Endothelial cell (in vitro differentiated cells): ENCODE measurements at regions not wholly inside any gene's neighbourhood (a gene's known extent, or its start where the extent isn't known, plus 50 kb on each side); places are given as distances from the start of the nearest gene placed in this dataset.

Experiments used
- DNase-seq: peaks from one replicate; pipeline ENCODE4 v3.0.0; 2021; ENCODE audit warnings: low spot score
- H3K27ac Mint-ChIP-seq: one replicate; pipeline ENCODE4 v1.8.0; 2021; ENCODE audit warnings: mixed read lengths, inconsistent platforms; ENCODE audit not compliant: unreplicated experiment
- H3K27me3 Mint-ChIP-seq: one replicate; pipeline ENCODE4 v1.8.0; 2021; ENCODE audit warnings: mild to moderate bottlenecking, moderate library complexity, mixed read lengths, inconsistent platforms; ENCODE audit not compliant: unreplicated experiment
- H3K36me3 Mint-ChIP-seq: one replicate; pipeline ENCODE4 v1.8.0; 2021; ENCODE audit warnings: mild to moderate bottlenecking, low read depth, mixed read lengths, inconsistent platforms; ENCODE audit not compliant: unreplicated experiment
- H3K4me1 Mint-ChIP-seq: one replicate; pipeline ENCODE4 v1.8.0; 2021; ENCODE audit warnings: mild to moderate bottlenecking, mixed read lengths, inconsistent platforms; ENCODE audit not compliant: unreplicated experiment
- H3K4me3 Mint-ChIP-seq: one replicate; pipeline ENCODE4 v1.8.0; 2021; ENCODE audit warnings: mild to moderate bottlenecking, mixed read lengths, inconsistent platforms; ENCODE audit not compliant: unreplicated experiment
- H3K9me3 Mint-ChIP-seq: one replicate; pipeline ENCODE4 v1.8.0; 2021; ENCODE audit warnings: mixed read lengths, inconsistent platforms; ENCODE audit not compliant: unreplicated experiment
- CTCF ChIP-seq: fragments of 200-600 bp; sonication (generic); IDR thresholded peaks from one replicate; pipeline ENCODE4 v1.5.0; 2021; ENCODE audit warnings: antibody characterized with exemption; ENCODE audit not compliant: unreplicated experiment

- no peak for TF ChIP-seq CTCF
- Mint-ChIP-seq H3K27ac (no peak overlapping the region), H3K4me3 (no peak overlapping the region), H3K36me3 (peaks cover 14% of the 10 kb centered on the region), H3K27me3 (peaks cover 4% of the 10 kb centered on the region), H3K4me1 (no peaks in the 10 kb centered on the region), H3K9me3 (peaks cover 10% of the 10 kb centered on the region)
- no peak for DNase-seq
Measured at GRCh38 chr2:84102274-84102673, 356.8 kb downstream of the SUCLG1 start.

- Mint-ChIP-seq H3K9me3 (peaks cover 4% of the 10 kb centered on the region), H3K27ac (no peak overlapping the region), H3K36me3 (no peaks in the 10 kb centered on the region), H3K4me1 (no peaks in the 10 kb centered on the region), H3K27me3 (peaks cover 4% of the 10 kb centered on the region), H3K4me3 (no peak overlapping the region)
- TF ChIP-seq CTCF = no peak
- no peak for DNase-seq
Measured at GRCh38 chr2:84088656-84089055, 370.4 kb downstream of the SUCLG1 start.

DNA sequence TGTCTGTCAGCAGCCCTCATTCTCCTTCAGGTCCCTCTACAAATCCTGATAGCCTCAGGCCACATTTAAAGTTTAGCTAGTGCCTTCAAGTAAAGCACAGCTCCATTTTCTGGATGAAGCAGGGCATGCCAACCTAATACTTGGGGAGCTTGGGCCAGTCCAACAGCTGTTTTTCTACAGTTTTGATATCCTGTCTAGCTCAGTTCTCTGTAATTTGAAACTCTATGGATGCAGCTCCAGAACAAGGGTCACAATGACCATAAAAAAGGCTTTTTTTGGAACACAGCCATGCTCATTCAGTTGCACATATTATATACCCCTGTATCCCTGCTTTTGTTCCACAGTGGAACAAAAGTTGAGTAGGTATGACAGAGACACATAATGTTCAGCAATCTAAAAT is 373.5 kb downstream of the SUCLG1 start:
- no peaks in the 10 kb centered on the region for H3K4me1 Mint-ChIP-seq
- H3K27ac Mint-ChIP-seq = no peak overlapping the region
- H3K36me3 Mint-ChIP-seq = no peaks in the 10 kb centered on the region
- peaks cover 4% of the 10 kb centered on the region for H3K27me3 Mint-ChIP-seq
- DNase-seq = no peak
- no peak for TF ChIP-seq CTCF
- no peaks in the 10 kb centered on the region for H3K9me3 Mint-ChIP-seq
- no peak overlapping the region for H3K4me3 Mint-ChIP-seq

GRCh38 chr2:84084856-84085255 is 374.2 kb downstream of the SUCLG1 start:
- no peaks in the 10 kb centered on the region for H3K36me3 Mint-ChIP-seq
- H3K9me3 Mint-ChIP-seq = no peaks in the 10 kb centered on the region
- no peaks in the 10 kb centered on the region for H3K4me1 Mint-ChIP-seq
- TF ChIP-seq CTCF = no peak
- H3K27ac Mint-ChIP-seq = no peak overlapping the region
- no peaks in the 10 kb centered on the region for H3K27me3 Mint-ChIP-seq
- DNase-seq = no peak
- no peak overlapping the region for H3K4me3 Mint-ChIP-seq

- no peaks in the 10 kb centered on the region for H3K36me3 Mint-ChIP-seq
- no peaks in the 10 kb centered on the region for H3K27me3 Mint-ChIP-seq
- no peak for TF ChIP-seq CTCF
Measured at GRCh38 chr2:84083984-84084383, 375.1 kb downstream of the SUCLG1 start.

More at GRCh38 chr2:84083984-84084383, 375.1 kb downstream of the SUCLG1 start:
- no peak for DNase-seq
- H3K9me3 Mint-ChIP-seq = no peaks in the 10 kb centered on the region
- H3K4me3 Mint-ChIP-seq = no peak overlapping the region
- no peak overlapping the region for H3K27ac Mint-ChIP-seq
- H3K4me1 Mint-ChIP-seq = no peaks in the 10 kb centered on the region
